DOHH2 (cell line): ENCODE measurements at regions not wholly inside any gene's neighbourhood (a gene's known extent, or its start where the extent isn't known, plus 50 kb on each side); places are given as distances from the start of the nearest gene placed in this dataset.

Source experiments
- CTCF ChIP-seq: fragments of 200-600 bp; sonication (generic); IDR thresholded peaks from one replicate; pipeline ENCODE4 v1.5.1; 2014; ENCODE audit warnings: antibody characterized with exemption, mild to moderate bottlenecking, low read depth, low read length; ENCODE audit not compliant: poor library complexity, severe bottlenecking
- EZH2phosphoT487 ChIP-seq: fragments of 200-600 bp; sonication (generic); IDR thresholded peaks from 2 replicates; pipeline ENCODE4 v1.6.1; 2017; ENCODE audit warnings: borderline replicate concordance, mild to moderate bottlenecking, antibody characterized with exemption, low read length, moderate library complexity, mixed read lengths

- TF ChIP-seq CTCF (no peak), EZH2phosphoT487 (no peak)
Measured at GRCh38 chrX:46036508-46036907, 508.7 kb downstream of the ZNF674 start.
